VCaP (cell line): ENCODE measurements at regions not wholly inside any gene's neighbourhood (a gene's known extent, or its start where the extent isn't known, plus 50 kb on each side); places are given as distances from the start of the nearest gene placed in this dataset.
"Not testable (repeated sequence)": the region's sequence is repeated elsewhere in the genome, so short reads cannot be mapped to it uniquely, and the experiment has no call there.

Experiments used
- H3K27ac ChIP-seq: fragments of 450-650 bp; 2 replicates; pipeline ENCODE4 v1.5.1; 2017
- CTCF ChIP-seq: fragments of 450-650 bp; conservative IDR thresholded peaks from 2 replicates; pipeline ENCODE4 v1.5.1; 2017; ENCODE audit warnings: mild to moderate bottlenecking, moderate library complexity

- no peak overlapping the region for H3K27ac ChIP-seq
- TF ChIP-seq CTCF: no peak
Measured at GRCh38 chr18:14962626-14963025, 214.7 kb downstream of the ANKRD30B start.

GRCh38 chr18:14963246-14963645, 215.3 kb downstream of the ANKRD30B start:
- H3K27ac ChIP-seq: no peak overlapping the region
- no peak for TF ChIP-seq CTCF

- H3K27ac ChIP-seq: no peak overlapping the region
- TF ChIP-seq CTCF: no peak
Measured at GRCh38 chr18:14964002-14964401, 216.0 kb downstream of the ANKRD30B start.

GRCh38 chr18:14964406-14964805, 216.4 kb downstream of the ANKRD30B start:
- TF ChIP-seq CTCF: no peak
- H3K27ac ChIP-seq: no peak overlapping the region

- not testable (repeated sequence) for H3K27ac ChIP-seq
Measured at GRCh38 chr18:14964976-14965375, 217.0 kb downstream of the ANKRD30B start.

GRCh38 chr18:14965553-14965952, 217.6 kb downstream of the ANKRD30B start:
- TF ChIP-seq CTCF: no peak
- no peak overlapping the region for H3K27ac ChIP-seq

GRCh38 chr18:14967246-14967645, 219.3 kb downstream of the ANKRD30B start:
- not testable (repeated sequence) for H3K27ac ChIP-seq

- no peak for TF ChIP-seq CTCF
- no peak overlapping the region for H3K27ac ChIP-seq
Measured at GRCh38 chr18:14969500-14969899, 221.5 kb downstream of the ANKRD30B start.

- H3K27ac ChIP-seq: no peak overlapping the region
- no peak for TF ChIP-seq CTCF
Measured at GRCh38 chr18:14970027-14970426, 222.1 kb downstream of the ANKRD30B start.
